GM19452 (cell line): ENCODE measurements at regions not wholly inside any gene's neighbourhood (a gene's known extent, or its start where the extent isn't known, plus 50 kb on each side); places are given as distances from the start of the nearest gene placed in this dataset.

Experiments used
- ATAC-seq: cut with Tn5 transposase; IDR thresholded peaks from one replicate; pipeline ENCODE4 v1.9.1; 2021; ENCODE audit not compliant: unreplicated experiment

- no peak for ATAC-seq
Measured at GRCh38 chr14:106842687-106843086, 1316.3 kb downstream of the TMEM121 start.

GRCh38 chr14:106843386-106843785, 1317.0 kb downstream of the TMEM121 start:
- no peak for ATAC-seq

GRCh38 chr14:106843951-106844483, 1317.6 kb downstream of the TMEM121 start:
- no peak for ATAC-seq

- peak; percentile 37 for ATAC-seq
Measured at GRCh38 chr14:106844608-106845285, 1318.4 kb downstream of the TMEM121 start.

GRCh38 chr14:106845286-106846087, 1319.1 kb downstream of the TMEM121 start:
- ATAC-seq: peak; percentile 54

GRCh38 chr14:106846218-106846617, 1319.8 kb downstream of the TMEM121 start:
- ATAC-seq: no peak

GRCh38 chr14:106848330-106849121, 1322.1 kb downstream of the TMEM121 start:
- no peak for ATAC-seq

- no peak for ATAC-seq
Measured at GRCh38 chr14:106850913-106851825, 1324.8 kb downstream of the TMEM121 start.

GRCh38 chr14:106872611-106873446, 1346.4 kb downstream of the TMEM121 start:
- peak; percentile 51 for ATAC-seq

- no peak for ATAC-seq
Measured at GRCh38 chr14:106874350-106874749, 1348.0 kb downstream of the TMEM121 start.

- peak; percentile 38 for ATAC-seq
Measured at GRCh38 chr14:106875503-106875902, 1349.1 kb downstream of the TMEM121 start.

GRCh38 chr14:106876711-106877110, 1350.3 kb downstream of the TMEM121 start:
- no peak for ATAC-seq

- no peak for ATAC-seq
Measured at GRCh38 chr14:106877517-106877916, 1351.1 kb downstream of the TMEM121 start.

GRCh38 chr14:106879241-106879640, 1352.9 kb downstream of the TMEM121 start:
- ATAC-seq: no peak

GRCh38 chr14:106883218-106883692, 1356.9 kb downstream of the TMEM121 start:
- no peak for ATAC-seq
